HL-60 (cell line): ENCODE measurements at regions not wholly inside any gene's neighbourhood (a gene's known extent, or its start where the extent isn't known, plus 50 kb on each side); places are given as distances from the start of the nearest gene placed in this dataset.

ENCODE experiments used
- DNase-seq, 2 experiments: peaks; one replicate each; pipeline ENCODE4 v3.0.0-alpha.2; 2010 to 2020; ENCODE audit warnings: low read depth in 1 of 2, low spot score in 1 of 2
- H3K27ac ChIP-seq: fragments of 250-450 bp; sonication (Bioruptor Pico); replicated peaks from 2 replicates; pipeline ENCODE4 v1.5.1; 2020; ENCODE audit warnings: mild to moderate bottlenecking, moderate library complexity
- H3K27me3 ChIP-seq: fragments of 250-450 bp; sonication (Bioruptor Pico); 2 replicates; pipeline ENCODE4 v1.5.1; 2021; ENCODE audit warnings: mild to moderate bottlenecking, moderate library complexity; ENCODE audit not compliant: insufficient read depth, poor library complexity, severe bottlenecking
- H3K4me3 ChIP-seq: replicated peaks from 2 replicates; pipeline ENCODE4 v1.5.1; 2011; ENCODE audit warnings: mild to moderate bottlenecking, control low read depth, low read length; ENCODE audit not compliant: insufficient read depth
- GABPA ChIP-seq: IDR thresholded peaks from 2 replicates; pipeline ENCODE4 v1.6.1; 2012; ENCODE audit warnings: low read depth
- POLR2AphosphoS5 ChIP-seq: IDR thresholded peaks from 2 replicates; pipeline ENCODE4 v1.6.1; 2012; ENCODE audit warnings: low read depth
- SPI1 ChIP-seq: IDR thresholded peaks from 2 replicates; pipeline ENCODE4 v1.6.1; 2012; ENCODE audit warnings: low read depth, mild to moderate bottlenecking, borderline replicate concordance
- TF ChIP-seq, protein P1 (sequence below): IDR thresholded peaks from 2 replicates; pipeline ENCODE4 v1.6.1; 2012; ENCODE audit warnings: low read depth; ENCODE audit not compliant: insufficient replicate concordance
- TF ChIP-seq, protein P2 (sequence below): IDR thresholded peaks from one replicate; pipeline ENCODE4 v1.5.1; 2011; ENCODE audit warnings: low read length, control low read depth, inconsistent platforms; ENCODE audit not compliant: insufficient read depth

- TF ChIP-seq, protein P1, sequence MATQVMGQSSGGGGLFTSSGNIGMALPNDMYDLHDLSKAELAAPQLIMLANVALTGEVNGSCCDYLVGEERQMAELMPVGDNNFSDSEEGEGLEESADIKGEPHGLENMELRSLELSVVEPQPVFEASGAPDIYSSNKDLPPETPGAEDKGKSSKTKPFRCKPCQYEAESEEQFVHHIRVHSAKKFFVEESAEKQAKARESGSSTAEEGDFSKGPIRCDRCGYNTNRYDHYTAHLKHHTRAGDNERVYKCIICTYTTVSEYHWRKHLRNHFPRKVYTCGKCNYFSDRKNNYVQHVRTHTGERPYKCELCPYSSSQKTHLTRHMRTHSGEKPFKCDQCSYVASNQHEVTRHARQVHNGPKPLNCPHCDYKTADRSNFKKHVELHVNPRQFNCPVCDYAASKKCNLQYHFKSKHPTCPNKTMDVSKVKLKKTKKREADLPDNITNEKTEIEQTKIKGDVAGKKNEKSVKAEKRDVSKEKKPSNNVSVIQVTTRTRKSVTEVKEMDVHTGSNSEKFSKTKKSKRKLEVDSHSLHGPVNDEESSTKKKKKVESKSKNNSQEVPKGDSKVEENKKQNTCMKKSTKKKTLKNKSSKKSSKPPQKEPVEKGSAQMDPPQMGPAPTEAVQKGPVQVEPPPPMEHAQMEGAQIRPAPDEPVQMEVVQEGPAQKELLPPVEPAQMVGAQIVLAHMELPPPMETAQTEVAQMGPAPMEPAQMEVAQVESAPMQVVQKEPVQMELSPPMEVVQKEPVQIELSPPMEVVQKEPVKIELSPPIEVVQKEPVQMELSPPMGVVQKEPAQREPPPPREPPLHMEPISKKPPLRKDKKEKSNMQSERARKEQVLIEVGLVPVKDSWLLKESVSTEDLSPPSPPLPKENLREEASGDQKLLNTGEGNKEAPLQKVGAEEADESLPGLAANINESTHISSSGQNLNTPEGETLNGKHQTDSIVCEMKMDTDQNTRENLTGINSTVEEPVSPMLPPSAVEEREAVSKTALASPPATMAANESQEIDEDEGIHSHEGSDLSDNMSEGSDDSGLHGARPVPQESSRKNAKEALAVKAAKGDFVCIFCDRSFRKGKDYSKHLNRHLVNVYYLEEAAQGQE: no peak
- H3K27ac ChIP-seq: no peak overlapping the region
- no peak overlapping the region for H3K4me3 ChIP-seq
- no peak for DNase-seq
- H3K27me3 ChIP-seq: no peaks in the 10 kb centered on the region
These were observed 1291.6 kb upstream of the AUTS2 start for GRCh38 chr7:68306692-68307107.

GRCh38 chr7:68309271-68309670, 1289.0 kb upstream of the AUTS2 start:
- Histone ChIP-seq H3K27me3 (no peaks in the 10 kb centered on the region), H3K27ac (no peak overlapping the region), H3K4me3 (no peak overlapping the region)
- TF ChIP-seq GABPA: no peak
- TF ChIP-seq, protein P1: no peak
- no peak for TF ChIP-seq SPI1
- TF ChIP-seq POLR2AphosphoS5: no peak
- no peak for DNase-seq

DNA sequence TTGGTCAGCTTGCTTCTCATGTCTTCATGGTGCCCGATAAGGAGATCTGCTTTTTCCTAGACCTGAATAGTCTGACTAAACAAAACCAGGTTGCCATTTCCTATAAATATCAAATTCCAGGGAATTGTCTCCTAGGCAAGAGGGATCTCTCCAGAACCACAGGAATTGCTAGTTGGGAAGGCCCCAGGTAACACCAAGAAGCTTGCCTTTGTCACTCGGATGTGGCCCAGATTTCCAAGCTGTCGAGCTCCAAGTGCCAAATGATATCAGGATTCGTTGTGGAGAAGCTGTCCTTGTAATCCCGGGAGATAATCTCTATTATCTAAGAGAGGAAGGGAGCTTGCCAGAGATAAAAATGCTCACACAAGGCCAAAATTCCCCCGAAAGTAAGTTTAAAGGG, 1288.5 kb upstream of the AUTS2 start:
- no peak overlapping the region for H3K4me3 ChIP-seq
- H3K27ac ChIP-seq: no peak overlapping the region
- TF ChIP-seq SPI1: no peak
- no peak for TF ChIP-seq POLR2AphosphoS5
- no peak for TF ChIP-seq GABPA
- TF ChIP-seq, protein P1: no peak
- TF ChIP-seq, protein P2, sequence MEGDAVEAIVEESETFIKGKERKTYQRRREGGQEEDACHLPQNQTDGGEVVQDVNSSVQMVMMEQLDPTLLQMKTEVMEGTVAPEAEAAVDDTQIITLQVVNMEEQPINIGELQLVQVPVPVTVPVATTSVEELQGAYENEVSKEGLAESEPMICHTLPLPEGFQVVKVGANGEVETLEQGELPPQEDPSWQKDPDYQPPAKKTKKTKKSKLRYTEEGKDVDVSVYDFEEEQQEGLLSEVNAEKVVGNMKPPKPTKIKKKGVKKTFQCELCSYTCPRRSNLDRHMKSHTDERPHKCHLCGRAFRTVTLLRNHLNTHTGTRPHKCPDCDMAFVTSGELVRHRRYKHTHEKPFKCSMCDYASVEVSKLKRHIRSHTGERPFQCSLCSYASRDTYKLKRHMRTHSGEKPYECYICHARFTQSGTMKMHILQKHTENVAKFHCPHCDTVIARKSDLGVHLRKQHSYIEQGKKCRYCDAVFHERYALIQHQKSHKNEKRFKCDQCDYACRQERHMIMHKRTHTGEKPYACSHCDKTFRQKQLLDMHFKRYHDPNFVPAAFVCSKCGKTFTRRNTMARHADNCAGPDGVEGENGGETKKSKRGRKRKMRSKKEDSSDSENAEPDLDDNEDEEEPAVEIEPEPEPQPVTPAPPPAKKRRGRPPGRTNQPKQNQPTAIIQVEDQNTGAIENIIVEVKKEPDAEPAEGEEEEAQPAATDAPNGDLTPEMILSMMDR: no peak
- H3K27me3 ChIP-seq: no peaks in the 10 kb centered on the region
- no peak for DNase-seq

- H3K4me3 ChIP-seq: no peak overlapping the region
- no peak for DNase-seq
- no peaks in the 10 kb centered on the region for H3K27me3 ChIP-seq
- TF ChIP-seq POLR2AphosphoS5: no peak
- TF ChIP-seq, protein P1: no peak
- TF ChIP-seq, protein P2: no peak
- TF ChIP-seq GABPA: no peak
- TF ChIP-seq SPI1: no peak
- no peak overlapping the region for H3K27ac ChIP-seq
These were observed 1286.3 kb upstream of the AUTS2 start for GRCh38 chr7:68311958-68312357.
